ENCODE measurements at regions not wholly inside any gene's neighbourhood (a gene's known extent, or its start where the extent isn't known, plus 50 kb on each side); places are given as distances from the start of the nearest gene placed in this dataset.

DNA sequence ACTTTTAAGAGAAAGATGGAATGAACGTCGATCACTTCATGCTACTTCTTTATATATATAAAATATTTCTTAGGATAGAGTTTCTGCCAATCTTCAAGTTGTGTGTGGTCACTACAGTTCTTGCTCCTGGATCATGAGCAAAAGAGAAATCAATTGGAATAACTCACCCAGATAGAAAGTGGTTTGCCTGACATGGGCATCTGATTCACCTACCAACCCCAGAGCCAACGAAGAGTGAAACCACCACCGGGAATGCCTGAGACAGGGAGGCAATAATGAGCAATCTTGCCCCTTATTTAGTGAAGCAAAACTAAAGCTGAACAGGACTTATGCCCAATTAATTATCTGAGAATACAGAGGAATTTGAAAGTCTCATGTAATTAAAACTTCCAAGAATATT, 250.2 kb upstream of the REG3G start:
- TF ChIP-seq, protein P1, sequence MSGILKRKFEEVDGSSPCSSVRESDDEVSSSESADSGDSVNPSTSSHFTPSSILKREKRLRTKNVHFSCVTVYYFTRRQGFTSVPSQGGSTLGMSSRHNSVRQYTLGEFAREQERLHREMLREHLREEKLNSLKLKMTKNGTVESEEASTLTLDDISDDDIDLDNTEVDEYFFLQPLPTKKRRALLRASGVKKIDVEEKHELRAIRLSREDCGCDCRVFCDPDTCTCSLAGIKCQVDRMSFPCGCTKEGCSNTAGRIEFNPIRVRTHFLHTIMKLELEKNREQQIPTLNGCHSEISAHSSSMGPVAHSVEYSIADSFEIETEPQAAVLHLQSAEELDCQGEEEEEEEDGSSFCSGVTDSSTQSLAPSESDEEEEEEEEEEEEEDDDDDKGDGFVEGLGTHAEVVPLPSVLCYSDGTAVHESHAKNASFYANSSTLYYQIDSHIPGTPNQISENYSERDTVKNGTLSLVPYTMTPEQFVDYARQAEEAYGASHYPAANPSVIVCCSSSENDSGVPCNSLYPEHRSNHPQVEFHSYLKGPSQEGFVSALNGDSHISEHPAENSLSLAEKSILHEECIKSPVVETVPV (CRISPR knock-in tag; IDR thresholded peaks at IDR 0.05) = no peak
- no peak for TF ChIP-seq ZFP30 (CRISPR knock-in tag; IDR thresholded peaks at IDR 0.05)
- TF ChIP-seq, protein P2, sequence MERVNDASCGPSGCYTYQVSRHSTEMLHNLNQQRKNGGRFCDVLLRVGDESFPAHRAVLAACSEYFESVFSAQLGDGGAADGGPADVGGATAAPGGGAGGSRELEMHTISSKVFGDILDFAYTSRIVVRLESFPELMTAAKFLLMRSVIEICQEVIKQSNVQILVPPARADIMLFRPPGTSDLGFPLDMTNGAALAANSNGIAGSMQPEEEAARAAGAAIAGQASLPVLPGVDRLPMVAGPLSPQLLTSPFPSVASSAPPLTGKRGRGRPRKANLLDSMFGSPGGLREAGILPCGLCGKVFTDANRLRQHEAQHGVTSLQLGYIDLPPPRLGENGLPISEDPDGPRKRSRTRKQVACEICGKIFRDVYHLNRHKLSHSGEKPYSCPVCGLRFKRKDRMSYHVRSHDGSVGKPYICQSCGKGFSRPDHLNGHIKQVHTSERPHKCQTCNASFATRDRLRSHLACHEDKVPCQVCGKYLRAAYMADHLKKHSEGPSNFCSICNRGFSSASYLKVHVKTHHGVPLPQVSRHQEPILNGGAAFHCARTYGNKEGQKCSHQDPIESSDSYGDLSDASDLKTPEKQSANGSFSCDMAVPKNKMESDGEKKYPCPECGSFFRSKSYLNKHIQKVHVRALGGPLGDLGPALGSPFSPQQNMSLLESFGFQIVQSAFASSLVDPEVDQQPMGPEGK (CRISPR knock-in tag; IDR thresholded peaks at IDR 0.05; ENCODE audit: borderline replicate concordance) = no peak

Data from SK-N-SH treated with all-trans-retinoic acid at 6 μM for 48 hours (cell line).